ENCODE measurements at regions not wholly inside any gene's neighbourhood (a gene's known extent, or its start where the extent isn't known, plus 50 kb on each side); places are given as distances from the start of the nearest gene placed in this dataset.

- no peak for TF ChIP-seq YY1 (IDR thresholded peaks at IDR 0.05; ENCODE audit: insufficient read depth, insufficient read length)
- TF ChIP-seq SUZ12 (IDR thresholded peaks at IDR 0.05; ENCODE audit: extremely low read depth, insufficient read depth, insufficient read length) = no peak
- TF ChIP-seq ZNF274 (IDR thresholded peaks at IDR 0.05; ENCODE audit: low read depth, low read length) = no peak
Observed at GRCh38 chr7:36040679-36041078, 112.4 kb upstream of the EEPD1 start.
